ENCODE measurements at regions not wholly inside any gene's neighbourhood (a gene's known extent, or its start where the extent isn't known, plus 50 kb on each side); places are given as distances from the start of the nearest gene placed in this dataset.

DNA sequence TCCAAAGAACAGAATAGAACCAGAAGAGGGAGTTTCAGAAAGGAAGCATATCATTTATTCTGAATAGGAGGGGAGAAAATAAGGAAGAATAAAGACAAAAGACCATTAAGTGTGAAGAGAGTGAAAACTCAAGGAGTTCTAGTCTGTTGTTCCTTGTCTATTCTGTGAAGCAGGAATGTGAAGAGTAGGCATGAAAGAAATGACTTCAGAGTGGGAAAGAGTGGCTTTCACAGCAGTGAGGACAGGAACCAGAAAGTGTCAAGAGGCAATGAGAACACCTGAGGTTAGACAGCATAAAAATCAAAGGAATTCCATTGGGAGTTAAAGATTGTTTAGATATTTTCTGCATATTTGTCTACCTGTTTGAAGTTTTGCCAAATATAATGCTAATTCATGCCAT, 768.8 kb upstream of the GRAMD2B start:
- H3K4me3 ChIP-seq (ENCODE audit: low read depth, low read length) = no peak overlapping the region
- H3K27me3 Mint-ChIP-seq = no peaks in the 10 kb centered on the region
- no peak overlapping the region for H3K27ac ChIP-seq (ENCODE audit: insufficient read depth, low read length, poor library complexity, severe bottlenecking)
- ATAC-seq (ENCODE audit: low read depth in 2 of 2) (no peak), DNase-seq (no peak)
- peaks cover 0 to 22% (median 1%) of the 10 kb centered on the region in 7 donors for H3K9me3 Mint-ChIP-seq
- H3K9me3 ChIP-seq (ENCODE audit: control insufficient read depth in 2 of 2, low read length in 2 of 2) = no peaks in the 10 kb centered on the region
- H3K4me1 Mint-ChIP-seq = no peaks in the 10 kb centered on the region
- H3K4me1 ChIP-seq (ENCODE audit: control insufficient read depth, insufficient read depth, low read length, poor library complexity, severe bottlenecking) = no peaks in the 10 kb centered on the region
- no peaks in the 10 kb centered on the region for H3K36me3 ChIP-seq (ENCODE audit: control insufficient read depth, insufficient read depth, low read length)
- no peaks in the 10 kb centered on the region for H3K27me3 ChIP-seq (ENCODE audit: control insufficient read depth, insufficient read depth, low read length)
- H3K36me3 Mint-ChIP-seq = no peaks in the 10 kb centered on the region
- no peak overlapping the region for H3K4me3 Mint-ChIP-seq
- no peak overlapping the region for H3K27ac Mint-ChIP-seq

DNA sequence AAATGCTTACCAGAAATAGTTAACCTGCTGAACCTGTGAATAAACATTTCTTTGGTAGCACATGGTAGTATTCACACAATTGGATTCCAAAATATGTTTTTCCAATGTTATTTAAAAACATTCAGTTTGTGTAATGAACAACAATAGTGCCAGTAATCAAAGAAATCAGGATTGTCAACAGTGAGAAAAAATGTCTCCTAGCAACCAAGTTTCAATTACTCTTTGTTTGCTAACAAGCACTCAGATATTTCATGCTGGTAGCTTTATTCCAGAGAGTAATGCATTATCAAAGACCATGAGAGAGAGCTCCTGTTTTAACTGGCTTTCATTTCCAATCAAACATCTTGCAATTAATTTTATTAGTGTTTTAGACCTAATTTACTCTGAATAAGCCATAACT, 768.1 kb upstream of the GRAMD2B start:
- Mint-ChIP-seq H3K27me3 (no peaks in the 10 kb centered on the region), H3K36me3 (no peaks in the 10 kb centered on the region), H3K4me3 (no peak overlapping the region), H3K27ac (no peak overlapping the region), H3K4me1 (no peaks in the 10 kb centered on the region), H3K9me3 (peaks cover 0 to 23% (median 0%) of the 10 kb centered on the region in 7 donors)
- H3K27ac ChIP-seq (ENCODE audit: insufficient read depth, low read length, poor library complexity, severe bottlenecking) = no peak overlapping the region
- ATAC-seq (ENCODE audit: low read depth in 2 of 2) = no peak
- no peaks in the 10 kb centered on the region for H3K4me1 ChIP-seq (ENCODE audit: control insufficient read depth, insufficient read depth, low read length, poor library complexity, severe bottlenecking)
- no peaks in the 10 kb centered on the region for H3K9me3 ChIP-seq (ENCODE audit: control insufficient read depth in 2 of 2, low read length in 2 of 2)
- H3K4me3 ChIP-seq (ENCODE audit: low read depth, low read length) = no peak overlapping the region
- no peaks in the 10 kb centered on the region for H3K36me3 ChIP-seq (ENCODE audit: control insufficient read depth, insufficient read depth, low read length)
- DNase-seq = no peak
- H3K27me3 ChIP-seq (ENCODE audit: control insufficient read depth, insufficient read depth, low read length) = no peaks in the 10 kb centered on the region

DNA sequence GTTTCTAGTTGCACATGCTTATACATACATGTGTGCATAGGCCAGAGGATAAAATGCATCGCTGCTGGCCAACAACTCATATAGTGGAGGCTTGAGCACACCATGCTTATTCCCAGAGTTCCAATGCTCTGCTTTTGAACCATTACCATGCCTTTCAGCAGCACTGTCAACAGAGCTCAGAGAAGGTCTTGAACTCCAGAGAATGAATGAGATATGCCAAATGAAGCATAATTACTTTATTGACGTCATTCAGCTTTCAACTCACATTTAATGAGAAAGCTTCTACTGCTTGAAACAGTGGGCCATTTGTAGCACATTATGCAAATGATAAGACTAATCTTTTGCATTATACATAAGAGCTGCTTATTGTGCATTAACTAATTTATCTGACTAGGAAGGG, 765.3 kb upstream of the GRAMD2B start:
- no peaks in the 10 kb centered on the region for H3K36me3 Mint-ChIP-seq
- Histone ChIP-seq H3K4me3 (ENCODE audit: low read depth, low read length) (no peak overlapping the region), H3K27me3 (ENCODE audit: control insufficient read depth, insufficient read depth, low read length) (no peaks in the 10 kb centered on the region), H3K9me3 (ENCODE audit: control insufficient read depth in 2 of 2, low read length in 2 of 2) (no peaks in the 10 kb centered on the region), H3K36me3 (ENCODE audit: control insufficient read depth, insufficient read depth, low read length) (no peaks in the 10 kb centered on the region), H3K4me1 (ENCODE audit: control insufficient read depth, insufficient read depth, low read length, poor library complexity, severe bottlenecking) (no peaks in the 10 kb centered on the region), H3K27ac (ENCODE audit: insufficient read depth, low read length, poor library complexity, severe bottlenecking) (no peak overlapping the region)
- no peaks in the 10 kb centered on the region for H3K27me3 Mint-ChIP-seq
- DNase-seq = no peak
- H3K4me3 Mint-ChIP-seq = no peak overlapping the region
- peaks cover 0 to 30% (median 2%) of the 10 kb centered on the region in 7 donors for H3K9me3 Mint-ChIP-seq
- no peak for ATAC-seq (ENCODE audit: low read depth in 2 of 2)
- no peaks in the 10 kb centered on the region for H3K4me1 Mint-ChIP-seq
- no peak overlapping the region for H3K27ac Mint-ChIP-seq

DNA sequence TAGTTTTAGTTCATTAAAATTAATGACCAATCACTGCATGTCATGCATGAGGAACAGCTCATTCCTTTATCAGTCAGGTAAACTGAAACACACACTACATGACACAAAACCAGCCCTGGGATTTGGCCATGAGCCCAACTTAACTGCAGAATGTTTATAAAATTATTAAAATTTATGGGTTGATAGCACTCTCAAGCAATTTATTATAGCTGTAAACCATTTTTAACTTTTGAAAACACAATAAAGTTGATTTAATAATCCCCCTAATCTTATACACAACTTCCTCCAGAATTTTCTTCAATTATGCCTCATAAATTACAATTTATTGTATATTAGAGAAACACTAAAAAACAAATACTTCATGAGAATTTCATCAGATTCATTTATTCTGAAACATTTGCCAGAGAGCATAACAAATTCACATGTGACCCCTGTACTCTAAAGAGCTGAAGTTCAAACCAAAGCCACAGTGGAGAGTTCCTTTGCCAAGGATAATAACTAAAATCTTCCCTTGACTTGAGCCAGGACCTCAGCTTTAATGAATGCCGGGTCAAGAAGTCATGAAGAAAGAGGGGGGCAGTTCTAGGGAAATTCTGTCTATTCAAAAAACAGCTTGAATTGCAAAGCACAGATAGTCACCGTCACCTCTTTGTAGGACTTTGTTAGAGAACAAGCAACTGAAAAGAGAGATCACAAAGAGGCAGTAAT, 763.7 kb upstream of the GRAMD2B start:
- no peaks in the 10 kb centered on the region for H3K27me3 Mint-ChIP-seq
- Histone ChIP-seq H3K27me3 (ENCODE audit: control insufficient read depth, insufficient read depth, low read length) (no peaks in the 10 kb centered on the region), H3K27ac (ENCODE audit: insufficient read depth, low read length, poor library complexity, severe bottlenecking) (no peak overlapping the region), H3K4me3 (ENCODE audit: low read depth, low read length) (no peak overlapping the region), H3K9me3 (ENCODE audit: control insufficient read depth in 2 of 2, low read length in 2 of 2) (no peaks in the 10 kb centered on the region), H3K4me1 (ENCODE audit: control insufficient read depth, insufficient read depth, low read length, poor library complexity, severe bottlenecking) (no peaks in the 10 kb centered on the region), H3K36me3 (ENCODE audit: control insufficient read depth, insufficient read depth, low read length) (no peaks in the 10 kb centered on the region)
- peaks cover 2 to 33% (median 6%) of the 10 kb centered on the region in 7 donors for H3K9me3 Mint-ChIP-seq
- H3K4me1 Mint-ChIP-seq = no peaks in the 10 kb centered on the region
- no peak for DNase-seq
- H3K4me3 Mint-ChIP-seq = no peak overlapping the region
- no peak overlapping the region for H3K27ac Mint-ChIP-seq
- no peak for ATAC-seq (ENCODE audit: low read depth in 2 of 2)
- H3K36me3 Mint-ChIP-seq = no peaks in the 10 kb centered on the region

DNA sequence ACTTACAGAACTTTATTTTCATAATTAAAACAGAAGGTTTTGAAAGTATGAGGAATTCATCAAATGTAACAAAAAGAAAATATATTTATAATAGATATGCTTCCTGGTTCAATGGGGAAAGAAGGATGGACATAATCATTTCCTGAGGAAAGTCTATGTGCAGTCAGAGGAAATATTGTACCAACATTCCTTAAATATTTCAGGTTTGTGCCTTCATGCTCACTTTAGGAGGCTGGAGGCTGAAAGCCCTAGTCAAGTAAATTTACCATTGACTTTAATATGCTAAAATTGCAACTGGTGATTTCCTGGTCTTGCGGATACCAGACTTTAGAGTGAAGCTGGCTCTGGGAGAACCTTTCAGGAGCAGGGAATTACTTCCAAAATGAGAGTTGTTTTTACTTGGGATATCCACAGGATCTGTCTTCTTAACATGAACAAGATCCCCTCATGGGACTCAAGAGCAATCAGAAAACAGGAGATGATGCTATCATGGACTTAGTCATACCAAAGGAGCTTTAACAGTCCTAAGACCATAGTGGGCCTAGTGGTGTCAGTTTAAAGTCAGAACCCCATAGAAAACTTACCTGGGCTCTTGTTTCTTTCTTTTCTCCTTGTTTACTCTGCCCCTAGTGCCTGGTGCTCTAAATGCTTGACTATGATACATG, 762.8 kb upstream of the GRAMD2B start:
- H3K36me3 Mint-ChIP-seq = no peaks in the 10 kb centered on the region
- peaks cover 2 to 33% (median 8%) of the 10 kb centered on the region in 7 donors for H3K9me3 Mint-ChIP-seq
- Histone ChIP-seq H3K4me3 (ENCODE audit: low read depth, low read length) (no peak overlapping the region), H3K27ac (ENCODE audit: insufficient read depth, low read length, poor library complexity, severe bottlenecking) (no peak overlapping the region), H3K4me1 (ENCODE audit: control insufficient read depth, insufficient read depth, low read length, poor library complexity, severe bottlenecking) (no peaks in the 10 kb centered on the region), H3K27me3 (ENCODE audit: control insufficient read depth, insufficient read depth, low read length) (no peaks in the 10 kb centered on the region), H3K9me3 (ENCODE audit: control insufficient read depth in 2 of 2, low read length in 2 of 2) (no peaks in the 10 kb centered on the region), H3K36me3 (ENCODE audit: control insufficient read depth, insufficient read depth, low read length) (no peaks in the 10 kb centered on the region)
- H3K27me3 Mint-ChIP-seq = no peaks in the 10 kb centered on the region
- no peaks in the 10 kb centered on the region for H3K4me1 Mint-ChIP-seq
- DNase-seq (no peak), ATAC-seq (ENCODE audit: low read depth in 2 of 2) (no peak)
- no peak overlapping the region for H3K4me3 Mint-ChIP-seq
- H3K27ac Mint-ChIP-seq = no peak overlapping the region

DNA sequence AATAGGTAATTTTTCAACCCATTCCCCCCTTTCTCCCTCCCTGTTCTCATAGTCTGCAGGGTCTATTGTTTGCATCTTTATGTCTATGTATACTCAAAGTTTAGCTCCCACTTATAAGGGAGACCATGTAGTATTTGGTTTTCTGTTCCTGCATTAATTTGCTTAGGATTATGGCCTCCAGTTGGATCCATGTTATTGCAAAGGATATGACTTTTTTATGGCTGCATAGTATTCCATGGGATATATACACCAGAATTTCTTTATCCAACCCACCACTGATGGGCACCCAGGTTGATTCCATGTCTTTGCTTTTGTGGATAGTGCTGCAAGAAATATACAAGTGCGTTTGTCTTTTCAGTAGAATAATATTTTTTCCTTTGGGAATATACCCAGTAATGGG, 761.6 kb upstream of the GRAMD2B start:
- ATAC-seq (ENCODE audit: low read depth in 2 of 2) (no peak), DNase-seq (no peak)
- H3K4me1 Mint-ChIP-seq = no peaks in the 10 kb centered on the region
- no peak overlapping the region for H3K27ac Mint-ChIP-seq
- Histone ChIP-seq H3K4me3 (ENCODE audit: low read depth, low read length) (no peak overlapping the region), H3K27ac (ENCODE audit: insufficient read depth, low read length, poor library complexity, severe bottlenecking) (no peak overlapping the region), H3K4me1 (ENCODE audit: control insufficient read depth, insufficient read depth, low read length, poor library complexity, severe bottlenecking) (no peaks in the 10 kb centered on the region), H3K27me3 (ENCODE audit: control insufficient read depth, insufficient read depth, low read length) (no peaks in the 10 kb centered on the region), H3K9me3 (ENCODE audit: control insufficient read depth in 2 of 2, low read length in 2 of 2) (no peaks in the 10 kb centered on the region), H3K36me3 (ENCODE audit: control insufficient read depth, insufficient read depth, low read length) (no peaks in the 10 kb centered on the region)
- H3K4me3 Mint-ChIP-seq = no peak overlapping the region
- H3K27me3 Mint-ChIP-seq = no peaks in the 10 kb centered on the region
- no peaks in the 10 kb centered on the region for H3K36me3 Mint-ChIP-seq
- peaks cover 2 to 33% (median 9%) of the 10 kb centered on the region in 7 donors for H3K9me3 Mint-ChIP-seq

DNA sequence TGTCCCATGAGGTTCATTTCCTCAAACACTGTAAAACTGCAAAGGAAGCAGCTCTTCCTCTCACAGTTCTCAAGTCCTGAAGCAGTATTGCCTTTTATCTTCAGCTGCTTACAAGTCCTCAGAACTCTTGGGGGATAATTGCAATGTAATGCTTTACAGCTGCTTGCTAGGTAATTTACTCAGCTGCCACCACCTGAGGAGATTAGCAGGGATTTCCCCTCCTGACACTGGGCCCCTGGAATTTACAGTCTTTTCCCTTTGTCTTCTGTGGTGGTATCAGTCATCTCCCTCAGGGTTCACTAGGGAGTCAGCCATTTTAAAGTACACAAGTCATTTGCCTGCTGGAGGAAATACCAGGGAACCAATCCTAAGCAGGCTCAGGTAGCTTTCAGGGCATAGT, 754.3 kb upstream of the GRAMD2B start:
- Histone ChIP-seq H3K4me3 (ENCODE audit: low read depth, low read length) (no peak overlapping the region), H3K36me3 (ENCODE audit: control insufficient read depth, insufficient read depth, low read length) (no peaks in the 10 kb centered on the region), H3K27ac (ENCODE audit: insufficient read depth, low read length, poor library complexity, severe bottlenecking) (no peak overlapping the region), H3K4me1 (ENCODE audit: control insufficient read depth, insufficient read depth, low read length, poor library complexity, severe bottlenecking) (no peaks in the 10 kb centered on the region), H3K27me3 (ENCODE audit: control insufficient read depth, insufficient read depth, low read length) (no peaks in the 10 kb centered on the region), H3K9me3 (ENCODE audit: control insufficient read depth in 2 of 2, low read length in 2 of 2) (peaks cover 0 to 4% of the 10 kb centered on the region in 2 experiments)
- Mint-ChIP-seq H3K4me3 (no peak overlapping the region), H3K36me3 (no peaks in the 10 kb centered on the region), H3K4me1 (no peaks in the 10 kb centered on the region), H3K27me3 (no peaks in the 10 kb centered on the region), H3K27ac (no peak overlapping the region), H3K9me3 (peaks cover 0 to 14% (median 10%) of the 10 kb centered on the region in 7 donors)
- ATAC-seq (ENCODE audit: low read depth in 2 of 2) = no peak
- DNase-seq = no peak
